ENCODE measurements at regions not wholly inside any gene's neighbourhood (a gene's known extent, or its start where the extent isn't known, plus 50 kb on each side); places are given as distances from the start of the nearest gene placed in this dataset.

DNA sequence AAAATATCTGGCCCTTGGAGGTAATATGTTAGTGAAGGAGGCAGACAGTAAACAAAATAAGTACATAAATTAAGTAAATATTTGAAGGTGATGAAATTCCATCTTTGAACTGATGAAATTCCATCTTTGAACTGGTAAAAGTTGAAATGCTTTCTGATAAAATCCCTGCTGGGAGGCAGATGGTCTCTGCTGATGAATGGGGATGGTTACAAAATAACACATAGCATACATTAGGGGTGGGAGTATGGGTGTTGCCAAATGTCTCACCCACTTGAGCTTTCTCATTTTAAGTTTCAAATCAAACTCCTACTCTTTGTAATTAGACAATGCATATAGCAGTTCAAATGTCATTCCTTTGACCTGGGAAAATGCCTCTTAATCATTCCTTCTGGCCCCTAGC lies 77.5 kb upstream of the SORCS3 start:
- no peak for TF ChIP-seq SPI1 (IDR thresholded peaks at IDR 0.05; ENCODE audit: low read depth, low read length)
- TF ChIP-seq TAF1 (IDR thresholded peaks at IDR 0.05; ENCODE audit: low read depth, low read length): no peak
- FAIRE-seq (no peak), DNase-seq (ENCODE audit: insufficient read length, low spot score) (no peak)

DNA sequence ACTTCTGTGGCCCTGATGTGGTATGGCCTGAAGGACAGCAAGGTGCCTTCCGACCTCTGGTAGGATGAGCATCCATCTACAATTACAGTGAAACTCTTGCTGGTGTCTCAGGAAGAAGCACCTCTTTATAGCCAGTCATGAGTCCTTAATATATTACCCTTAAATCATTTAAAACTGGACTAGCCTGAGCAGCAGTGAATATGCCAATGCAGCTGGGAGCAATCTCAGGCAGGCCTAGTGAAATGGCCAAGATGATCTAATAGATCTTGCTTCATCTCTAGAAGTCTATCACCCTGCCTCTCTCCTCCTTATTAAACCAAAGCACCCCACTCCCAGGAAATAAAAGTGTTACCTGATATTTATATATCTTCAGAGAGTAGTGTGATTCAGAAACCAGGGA lies 66.7 kb upstream of the SORCS3 start:
- no peak for TF ChIP-seq SPI1 (IDR thresholded peaks at IDR 0.05; ENCODE audit: low read depth, low read length)
- TF ChIP-seq POLR2AphosphoS5 (IDR thresholded peaks at IDR 0.05; ENCODE audit: low read depth, low read length): no peak
- TF ChIP-seq POLR2A (IDR thresholded peaks at IDR 0.05; ENCODE audit: low read depth, low read length): no peak
- TF ChIP-seq TAF1 (IDR thresholded peaks at IDR 0.05; ENCODE audit: low read depth, low read length): no peak
- no peak for TF ChIP-seq PAX5 (IDR thresholded peaks at IDR 0.05; ENCODE audit: insufficient read depth, low read length, severe bottlenecking)
- no peak for TF ChIP-seq POU2F2 (IDR thresholded peaks at IDR 0.05; ENCODE audit: low read depth, low read length)
- no peak for FAIRE-seq
- DNase-seq (ENCODE audit: insufficient read length, low spot score): no peak

DNA sequence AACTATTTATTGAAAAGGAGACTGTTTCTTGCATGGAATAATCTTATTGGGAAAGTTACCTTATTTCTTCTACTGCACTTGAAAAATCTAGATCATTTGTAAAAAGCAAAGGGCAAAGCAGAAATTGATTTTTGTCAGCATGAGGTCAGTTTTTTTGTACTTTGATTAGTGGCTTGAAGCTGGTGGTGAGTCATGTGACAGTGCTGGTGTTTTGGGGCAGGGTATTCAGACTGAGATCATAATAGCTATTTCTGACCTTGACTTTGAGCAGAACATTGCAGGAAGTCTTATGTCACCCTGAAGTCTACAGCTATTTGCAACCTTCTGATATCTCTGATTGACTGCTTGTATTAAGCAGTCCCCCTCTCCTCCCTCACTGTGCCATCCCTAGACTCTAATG lies 66.3 kb upstream of the SORCS3 start:
- TF ChIP-seq TAF1 (IDR thresholded peaks at IDR 0.05; ENCODE audit: low read depth, low read length): no peak
- TF ChIP-seq SPI1 (IDR thresholded peaks at IDR 0.05; ENCODE audit: low read depth, low read length): no peak
- no peak for TF ChIP-seq PAX5 (IDR thresholded peaks at IDR 0.05; ENCODE audit: insufficient read depth, low read length, severe bottlenecking)
- DNase-seq (ENCODE audit: insufficient read length, low spot score) (no peak), FAIRE-seq (no peak)

DNA sequence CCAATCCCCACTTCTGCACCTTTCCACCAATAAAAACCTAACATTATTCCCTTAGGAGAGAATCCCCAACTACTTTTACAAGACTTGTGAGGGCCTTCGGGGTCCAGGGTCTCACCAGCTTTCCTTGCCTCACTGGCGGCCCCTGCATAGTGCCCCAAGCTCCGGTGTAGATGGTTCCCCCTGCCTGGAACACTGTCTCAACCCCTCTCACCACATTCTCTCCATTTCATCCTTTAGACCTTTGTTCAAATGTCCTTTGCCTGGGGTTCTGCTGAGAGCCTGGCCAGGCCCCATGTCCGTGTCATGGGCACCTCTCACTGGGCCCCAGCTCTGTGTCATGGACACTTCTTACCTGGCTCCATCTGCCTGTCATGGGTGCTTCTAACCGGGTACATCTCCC lies 64.5 kb upstream of the SORCS3 start:
- TF ChIP-seq SPI1 (IDR thresholded peaks at IDR 0.05; ENCODE audit: low read depth, low read length) (no peak), POLR2AphosphoS5 (IDR thresholded peaks at IDR 0.05; ENCODE audit: low read depth, low read length) (no peak)
- no peak for DNase-seq (ENCODE audit: insufficient read length, low spot score)
- FAIRE-seq: no peak

DNA sequence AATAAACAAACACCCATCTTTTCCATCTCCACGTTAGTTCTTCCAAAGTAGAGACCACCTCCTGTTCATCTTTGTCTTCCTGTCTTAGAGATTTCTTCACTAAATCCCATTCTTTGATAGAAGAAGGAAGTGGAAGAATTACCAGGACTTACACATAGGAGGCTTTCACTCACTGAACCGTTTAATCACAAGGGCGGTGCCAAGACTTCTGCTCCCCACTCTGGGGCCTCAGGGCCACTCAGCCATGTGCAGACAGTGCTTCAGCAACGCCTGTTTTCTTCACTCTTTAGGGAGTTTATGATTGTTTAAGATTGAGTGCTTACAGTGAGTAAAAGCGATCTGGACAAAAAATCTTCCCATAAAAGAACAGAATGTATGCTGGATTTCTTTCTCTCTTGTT lies 63.9 kb upstream of the SORCS3 start:
- no peak for DNase-seq (ENCODE audit: insufficient read length, low spot score)
- no peak for FAIRE-seq
- TF ChIP-seq TAF1 (IDR thresholded peaks at IDR 0.05; ENCODE audit: low read depth, low read length) (no peak), PAX5 (IDR thresholded peaks at IDR 0.05; ENCODE audit: insufficient read depth, low read length, severe bottlenecking) (no peak), SPI1 (IDR thresholded peaks at IDR 0.05; ENCODE audit: low read depth, low read length) (no peak), POLR2AphosphoS5 (IDR thresholded peaks at IDR 0.05; ENCODE audit: low read depth, low read length) (no peak), POU2F2 (IDR thresholded peaks at IDR 0.05; ENCODE audit: low read depth, low read length) (no peak), POLR2A (IDR thresholded peaks at IDR 0.05; ENCODE audit: low read depth, low read length) (no peak)

DNA sequence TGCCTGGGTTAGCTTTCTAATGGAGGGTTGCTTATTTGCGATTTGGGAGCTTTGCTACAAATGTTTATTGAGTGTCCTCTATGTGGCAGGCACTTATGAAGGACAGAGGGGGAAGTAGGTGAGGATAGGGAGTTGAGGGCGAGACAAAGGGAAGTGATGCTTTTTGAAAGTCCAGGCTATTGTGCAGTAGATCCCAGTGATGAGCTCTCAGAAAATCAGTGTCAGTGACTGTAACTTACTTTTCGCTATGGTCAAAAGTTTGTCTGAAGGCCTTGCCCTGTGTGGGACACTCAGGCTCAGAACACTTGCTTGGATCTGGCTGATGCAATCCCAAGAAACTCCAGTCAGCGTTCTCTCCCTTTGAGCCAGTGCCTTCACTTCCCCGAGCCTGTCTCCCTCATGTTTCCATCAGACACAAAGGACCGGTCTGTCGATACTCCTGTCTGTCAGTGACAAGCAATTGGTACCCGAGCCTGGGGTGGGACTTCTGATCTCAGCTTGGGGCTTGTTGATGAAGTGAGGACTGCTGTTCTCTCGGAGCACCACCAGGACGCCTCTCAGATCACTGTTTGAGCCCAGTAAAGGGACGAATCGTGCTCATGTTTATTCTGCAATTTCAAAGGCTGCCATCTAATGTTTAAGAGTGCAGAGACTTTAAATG lies 63.1 kb upstream of the SORCS3 start:
- TF ChIP-seq PAX5 (IDR thresholded peaks at IDR 0.05; ENCODE audit: insufficient read depth, low read length, severe bottlenecking) (no peak), TAF1 (IDR thresholded peaks at IDR 0.05; ENCODE audit: low read depth, low read length) (no peak), POU2F2 (IDR thresholded peaks at IDR 0.05; ENCODE audit: low read depth, low read length) (no peak), SPI1 (IDR thresholded peaks at IDR 0.05; ENCODE audit: low read depth, low read length) (no peak), POLR2AphosphoS5 (IDR thresholded peaks at IDR 0.05; ENCODE audit: low read depth, low read length) (no peak), POLR2A (IDR thresholded peaks at IDR 0.05; ENCODE audit: low read depth, low read length) (no peak)
- no peak for DNase-seq (ENCODE audit: insufficient read length, low spot score)
- FAIRE-seq: no peak

DNA sequence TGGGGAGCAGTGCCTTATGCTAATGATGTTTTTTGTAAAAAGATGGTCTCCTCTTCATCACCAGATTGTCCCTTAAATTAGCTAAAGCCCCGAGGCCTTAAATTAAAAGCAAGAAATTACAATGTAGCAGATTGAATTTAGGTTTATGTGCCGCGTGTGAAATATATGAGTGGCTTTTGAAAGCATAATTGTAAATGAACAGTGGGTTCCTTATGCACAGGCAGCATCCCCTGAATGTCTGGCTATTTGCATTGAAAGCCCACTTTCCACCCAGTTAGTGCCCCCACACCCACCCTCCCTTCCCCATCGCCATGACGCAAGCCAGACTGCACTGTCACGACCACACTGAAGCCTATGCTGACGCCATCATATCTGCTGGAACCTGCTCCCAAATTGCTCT lies 62.4 kb upstream of the SORCS3 start:
- DNase-seq (ENCODE audit: insufficient read length, low spot score) (no peak), FAIRE-seq (no peak)
- no peak for TF ChIP-seq POLR2AphosphoS5 (IDR thresholded peaks at IDR 0.05; ENCODE audit: low read depth, low read length)
- TF ChIP-seq PAX5 (IDR thresholded peaks at IDR 0.05; ENCODE audit: insufficient read depth, low read length, severe bottlenecking): no peak
- no peak for TF ChIP-seq POLR2A (IDR thresholded peaks at IDR 0.05; ENCODE audit: low read depth, low read length)
- TF ChIP-seq TAF1 (IDR thresholded peaks at IDR 0.05; ENCODE audit: low read depth, low read length): no peak
- TF ChIP-seq SPI1 (IDR thresholded peaks at IDR 0.05; ENCODE audit: low read depth, low read length): no peak
- no peak for TF ChIP-seq POU2F2 (IDR thresholded peaks at IDR 0.05; ENCODE audit: low read depth, low read length)

DNA sequence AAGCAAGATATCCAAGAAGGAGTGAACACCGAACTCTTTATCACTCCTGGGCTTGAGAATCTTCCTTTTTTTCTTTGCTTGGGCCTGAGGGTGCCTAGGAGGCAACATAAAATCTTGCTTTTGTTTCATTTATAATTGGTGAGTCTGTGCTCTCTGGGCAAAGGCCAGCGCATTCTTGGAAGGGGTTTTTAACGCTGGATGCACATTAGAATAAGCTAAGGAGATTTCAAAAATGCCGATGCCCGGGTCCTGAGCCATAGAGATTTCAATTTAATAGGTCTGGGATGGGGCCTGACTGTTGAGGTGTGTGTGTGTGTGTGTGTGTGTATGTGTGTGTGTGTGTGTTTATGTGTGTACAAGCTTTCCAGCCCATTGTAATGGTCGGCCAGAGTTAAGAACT lies 62.0 kb upstream of the SORCS3 start:
- TF ChIP-seq PAX5 (IDR thresholded peaks at IDR 0.05; ENCODE audit: insufficient read depth, low read length, severe bottlenecking) (no peak), POU2F2 (IDR thresholded peaks at IDR 0.05; ENCODE audit: low read depth, low read length) (no peak), POLR2A (IDR thresholded peaks at IDR 0.05; ENCODE audit: low read depth, low read length) (no peak), TAF1 (IDR thresholded peaks at IDR 0.05; ENCODE audit: low read depth, low read length) (no peak), SPI1 (IDR thresholded peaks at IDR 0.05; ENCODE audit: low read depth, low read length) (no peak), POLR2AphosphoS5 (IDR thresholded peaks at IDR 0.05; ENCODE audit: low read depth, low read length) (no peak)
- DNase-seq (ENCODE audit: insufficient read length, low spot score) (no peak), FAIRE-seq (no peak)

DNA sequence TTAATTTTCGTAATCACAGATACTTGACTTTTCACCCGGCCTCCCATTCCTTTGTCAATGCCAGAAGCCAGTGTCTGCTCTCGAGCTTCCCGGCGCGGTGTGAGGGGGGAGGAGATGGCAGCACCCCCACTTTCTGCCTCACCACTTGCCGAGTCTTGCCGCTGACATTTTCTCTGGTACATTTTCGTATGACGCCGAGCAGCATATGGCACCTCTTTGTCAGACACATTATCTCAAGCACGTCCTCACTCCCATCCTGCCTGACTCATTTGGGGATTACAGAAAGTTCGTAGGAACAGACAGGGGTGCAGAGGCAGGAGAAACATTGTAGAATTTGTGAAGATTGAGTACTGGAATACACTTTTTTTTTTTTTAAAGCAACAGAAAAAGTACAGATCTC lies 60.8 kb upstream of the SORCS3 start:
- no peak for DNase-seq (ENCODE audit: insufficient read length, low spot score)
- no peak for TF ChIP-seq SPI1 (IDR thresholded peaks at IDR 0.05; ENCODE audit: low read depth, low read length)
- TF ChIP-seq POLR2AphosphoS5 (IDR thresholded peaks at IDR 0.05; ENCODE audit: low read depth, low read length): no peak
- TF ChIP-seq TAF1 (IDR thresholded peaks at IDR 0.05; ENCODE audit: low read depth, low read length): no peak
- no peak for TF ChIP-seq PAX5 (IDR thresholded peaks at IDR 0.05; ENCODE audit: insufficient read depth, low read length, severe bottlenecking)
- no peak for TF ChIP-seq POLR2A (IDR thresholded peaks at IDR 0.05; ENCODE audit: low read depth, low read length)
- TF ChIP-seq POU2F2 (IDR thresholded peaks at IDR 0.05; ENCODE audit: low read depth, low read length): no peak
- FAIRE-seq: no peak

DNA sequence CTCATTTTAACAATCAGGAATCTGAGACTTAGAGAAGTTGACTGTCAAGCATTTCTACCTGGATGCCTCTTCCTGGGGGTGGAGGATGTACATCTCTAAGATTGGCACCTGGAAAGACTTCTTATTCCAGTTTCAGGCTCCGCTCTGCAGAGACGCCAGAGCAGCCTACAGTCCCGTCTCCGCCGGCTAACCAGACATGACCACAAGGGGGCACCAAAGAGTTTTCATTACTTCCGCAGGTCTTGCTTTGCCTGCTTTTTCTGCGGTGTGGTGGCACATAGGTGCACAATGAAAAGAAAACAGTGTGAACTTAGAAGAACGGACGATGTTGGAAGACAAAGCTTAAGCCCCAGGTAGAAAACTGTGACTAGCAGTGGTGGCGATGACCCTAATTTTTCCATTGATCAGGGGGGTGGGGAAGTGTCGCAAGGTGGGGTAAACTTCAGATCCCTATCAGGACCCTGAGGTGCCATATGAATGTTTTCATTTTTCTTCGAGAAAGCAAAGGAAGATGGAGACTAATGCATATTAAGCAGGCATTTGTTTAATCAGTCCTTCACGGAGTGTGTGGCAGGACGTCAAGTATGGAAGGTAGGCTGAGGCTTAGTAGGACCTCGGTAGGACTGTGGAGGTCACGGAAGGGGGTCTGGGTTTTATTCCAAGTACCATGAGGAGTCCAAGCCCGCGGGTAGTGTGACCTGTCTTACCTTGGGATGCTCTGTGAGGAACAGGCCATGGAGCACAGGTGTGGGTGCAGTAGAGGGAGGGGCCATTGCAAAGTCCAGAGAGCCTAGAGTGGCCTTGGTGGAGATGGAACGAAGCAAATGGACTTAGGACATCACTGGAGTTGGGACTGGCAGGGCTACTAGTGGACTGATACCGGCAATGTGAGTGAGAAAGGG lies 60.1 kb upstream of the SORCS3 start:
- TF ChIP-seq POLR2A (IDR thresholded peaks at IDR 0.05; ENCODE audit: low read depth, low read length): no peak
- TF ChIP-seq POLR2AphosphoS5 (IDR thresholded peaks at IDR 0.05; ENCODE audit: low read depth, low read length): no peak
- no peak for TF ChIP-seq POU2F2 (IDR thresholded peaks at IDR 0.05; ENCODE audit: low read depth, low read length)
- no peak for TF ChIP-seq PAX5 (IDR thresholded peaks at IDR 0.05; ENCODE audit: insufficient read depth, low read length, severe bottlenecking)
- TF ChIP-seq TAF1 (IDR thresholded peaks at IDR 0.05; ENCODE audit: low read depth, low read length): no peak
- TF ChIP-seq SPI1 (IDR thresholded peaks at IDR 0.05; ENCODE audit: low read depth, low read length): no peak
- FAIRE-seq: peak; percentile 35
- DNase-seq (ENCODE audit: insufficient read length, low spot score): peak; percentile 39
